HCT116 (cell line): ENCODE measurements at regions not wholly inside any gene's neighbourhood (a gene's known extent, or its start where the extent isn't known, plus 50 kb on each side); places are given as distances from the start of the nearest gene placed in this dataset.
"Not testable (repeated sequence)": the region's sequence is repeated elsewhere in the genome, so short reads cannot be mapped to it uniquely, and the experiment has no call there.

Source experiments
- CEBPB ChIP-seq: IDR thresholded peaks from 2 replicates; pipeline ENCODE4 v1.6.1; 2012; ENCODE audit warnings: low read depth
- ELF1 ChIP-seq: IDR thresholded peaks from 2 replicates; pipeline ENCODE4 v1.6.1; 2012; ENCODE audit warnings: low read depth, borderline replicate concordance
- EZH2phosphoT487 ChIP-seq: fragments of 200-600 bp; IDR thresholded peaks from 2 replicates; pipeline ENCODE4 v1.6.1; 2018; ENCODE audit warnings: antibody characterized with exemption, borderline replicate concordance
- POLR2A ChIP-seq: IDR thresholded peaks from 2 replicates; pipeline ENCODE4 v1.7.0; 2011; ENCODE audit warnings: borderline replicate concordance; ENCODE audit not compliant: insufficient read depth, insufficient read length; ENCODE audit errors: extremely low read depth
- SIN3A ChIP-seq: IDR thresholded peaks from 2 replicates; pipeline ENCODE4 v1.6.1; 2012; ENCODE audit warnings: low read depth
- SP1 ChIP-seq: IDR thresholded peaks from 2 replicates; pipeline ENCODE4 v1.6.1; 2012; ENCODE audit warnings: low read depth
- SRF ChIP-seq: IDR thresholded peaks from 2 replicates; pipeline ENCODE4 v1.6.1; 2012; ENCODE audit warnings: low read depth
- TF ChIP-seq, protein P1 (sequence below), 3 experiments: fragments of 200-600 bp in 1 of 3; sonication (generic) in 1 of 3; IDR thresholded peaks in 2 of 3; conservative IDR thresholded peaks in 1 of 3; 2 replicates each; pipeline ENCODE4 v1.5.1; 2012 to 2017; ENCODE audit warnings: low read depth in 2 of 3, low read length in 2 of 3, antibody characterized with exemption in 1 of 3, borderline replicate concordance in 1 of 3, control low read depth in 1 of 3, mild to moderate bottlenecking in 1 of 3, mixed read lengths in 1 of 3, mixed run types in 1 of 3, moderate library complexity in 1 of 3; ENCODE audit not compliant: insufficient read depth in 1 of 3
- TF ChIP-seq, protein P2 (sequence below): IDR thresholded peaks from 2 replicates; pipeline ENCODE4 v1.6.1; 2012; ENCODE audit warnings: low read depth

DNA sequence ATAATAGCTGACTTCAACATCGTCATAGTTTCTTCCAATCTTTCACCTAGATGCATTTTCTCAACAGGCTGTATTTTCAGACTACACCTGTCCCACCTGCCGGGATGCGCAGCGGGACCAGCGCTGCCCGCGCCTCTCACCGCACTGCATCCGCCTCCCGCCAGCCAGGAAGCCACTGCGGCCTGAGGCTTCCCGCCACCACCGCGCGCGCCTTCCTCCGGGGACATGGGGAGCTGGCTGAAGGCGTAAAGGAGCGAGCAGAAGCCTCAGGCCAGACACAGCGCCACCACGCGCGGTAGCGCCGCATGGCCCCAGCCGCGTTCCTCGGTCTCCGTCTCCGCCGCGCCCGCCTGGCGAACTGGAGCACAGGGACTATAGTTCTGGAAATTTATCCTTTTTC lies 135.7 kb upstream of the TEKT4 start:
- TF ChIP-seq, protein P1, sequence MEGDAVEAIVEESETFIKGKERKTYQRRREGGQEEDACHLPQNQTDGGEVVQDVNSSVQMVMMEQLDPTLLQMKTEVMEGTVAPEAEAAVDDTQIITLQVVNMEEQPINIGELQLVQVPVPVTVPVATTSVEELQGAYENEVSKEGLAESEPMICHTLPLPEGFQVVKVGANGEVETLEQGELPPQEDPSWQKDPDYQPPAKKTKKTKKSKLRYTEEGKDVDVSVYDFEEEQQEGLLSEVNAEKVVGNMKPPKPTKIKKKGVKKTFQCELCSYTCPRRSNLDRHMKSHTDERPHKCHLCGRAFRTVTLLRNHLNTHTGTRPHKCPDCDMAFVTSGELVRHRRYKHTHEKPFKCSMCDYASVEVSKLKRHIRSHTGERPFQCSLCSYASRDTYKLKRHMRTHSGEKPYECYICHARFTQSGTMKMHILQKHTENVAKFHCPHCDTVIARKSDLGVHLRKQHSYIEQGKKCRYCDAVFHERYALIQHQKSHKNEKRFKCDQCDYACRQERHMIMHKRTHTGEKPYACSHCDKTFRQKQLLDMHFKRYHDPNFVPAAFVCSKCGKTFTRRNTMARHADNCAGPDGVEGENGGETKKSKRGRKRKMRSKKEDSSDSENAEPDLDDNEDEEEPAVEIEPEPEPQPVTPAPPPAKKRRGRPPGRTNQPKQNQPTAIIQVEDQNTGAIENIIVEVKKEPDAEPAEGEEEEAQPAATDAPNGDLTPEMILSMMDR (IDR thresholded peaks at IDR 0.05 in 2 of 3, conservative IDR thresholded peaks at IDR 0.05 in 1 of 3; ENCODE audit: borderline replicate concordance in 1 of 3, insufficient read depth in 1 of 3, low read depth in 2 of 3, low read length in 2 of 3): not testable (repeated sequence)
- not testable (repeated sequence) for TF ChIP-seq EZH2phosphoT487, SRF, POLR2A, SP1, SIN3A, ELF1, CEBPB
- TF ChIP-seq, protein P2, sequence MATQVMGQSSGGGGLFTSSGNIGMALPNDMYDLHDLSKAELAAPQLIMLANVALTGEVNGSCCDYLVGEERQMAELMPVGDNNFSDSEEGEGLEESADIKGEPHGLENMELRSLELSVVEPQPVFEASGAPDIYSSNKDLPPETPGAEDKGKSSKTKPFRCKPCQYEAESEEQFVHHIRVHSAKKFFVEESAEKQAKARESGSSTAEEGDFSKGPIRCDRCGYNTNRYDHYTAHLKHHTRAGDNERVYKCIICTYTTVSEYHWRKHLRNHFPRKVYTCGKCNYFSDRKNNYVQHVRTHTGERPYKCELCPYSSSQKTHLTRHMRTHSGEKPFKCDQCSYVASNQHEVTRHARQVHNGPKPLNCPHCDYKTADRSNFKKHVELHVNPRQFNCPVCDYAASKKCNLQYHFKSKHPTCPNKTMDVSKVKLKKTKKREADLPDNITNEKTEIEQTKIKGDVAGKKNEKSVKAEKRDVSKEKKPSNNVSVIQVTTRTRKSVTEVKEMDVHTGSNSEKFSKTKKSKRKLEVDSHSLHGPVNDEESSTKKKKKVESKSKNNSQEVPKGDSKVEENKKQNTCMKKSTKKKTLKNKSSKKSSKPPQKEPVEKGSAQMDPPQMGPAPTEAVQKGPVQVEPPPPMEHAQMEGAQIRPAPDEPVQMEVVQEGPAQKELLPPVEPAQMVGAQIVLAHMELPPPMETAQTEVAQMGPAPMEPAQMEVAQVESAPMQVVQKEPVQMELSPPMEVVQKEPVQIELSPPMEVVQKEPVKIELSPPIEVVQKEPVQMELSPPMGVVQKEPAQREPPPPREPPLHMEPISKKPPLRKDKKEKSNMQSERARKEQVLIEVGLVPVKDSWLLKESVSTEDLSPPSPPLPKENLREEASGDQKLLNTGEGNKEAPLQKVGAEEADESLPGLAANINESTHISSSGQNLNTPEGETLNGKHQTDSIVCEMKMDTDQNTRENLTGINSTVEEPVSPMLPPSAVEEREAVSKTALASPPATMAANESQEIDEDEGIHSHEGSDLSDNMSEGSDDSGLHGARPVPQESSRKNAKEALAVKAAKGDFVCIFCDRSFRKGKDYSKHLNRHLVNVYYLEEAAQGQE: not testable (repeated sequence)
